GM18498 (cell line): ENCODE measurements at regions not wholly inside any gene's neighbourhood (a gene's known extent, or its start where the extent isn't known, plus 50 kb on each side); places are given as distances from the start of the nearest gene placed in this dataset.
"Not testable (repeated sequence)": the region's sequence is repeated elsewhere in the genome, so short reads cannot be mapped to it uniquely, and the experiment has no call there.

Source experiments
- ATAC-seq: cut with Tn5 transposase; IDR thresholded peaks from one replicate; pipeline ENCODE4 v1.9.1; 2021; ENCODE audit warnings: mild to moderate bottlenecking, moderate library complexity; ENCODE audit not compliant: unreplicated experiment

- ATAC-seq = no peak
These were observed 378.5 kb upstream of the SEMA3C start for GRCh38 chr7:81297317-81297716.

- no peak for ATAC-seq
These were observed 377.9 kb upstream of the SEMA3C start for GRCh38 chr7:81296726-81297125.

GRCh38 chr7:81294897-81295515 lies 376.2 kb upstream of the SEMA3C start:
- ATAC-seq = no peak

GRCh38 chr7:81293806-81294205 lies 375.0 kb upstream of the SEMA3C start:
- ATAC-seq = no peak

- ATAC-seq = not testable (repeated sequence)
These were observed 367.9 kb upstream of the SEMA3C start for GRCh38 chr7:81286754-81287153.

GRCh38 chr7:81285142-81285871 lies 366.5 kb upstream of the SEMA3C start:
- no peak for ATAC-seq

GRCh38 chr7:81284576-81284975 lies 365.7 kb upstream of the SEMA3C start:
- ATAC-seq = no peak

GRCh38 chr7:81280531-81280930 lies 361.7 kb upstream of the SEMA3C start:
- ATAC-seq = no peak

GRCh38 chr7:81277691-81278090 lies 358.8 kb upstream of the SEMA3C start:
- ATAC-seq = no peak

- no peak for ATAC-seq
These were observed 354.9 kb upstream of the SEMA3C start for GRCh38 chr7:81273601-81274397.

- ATAC-seq = no peak
These were observed 353.3 kb upstream of the SEMA3C start for GRCh38 chr7:81272176-81272575.

- ATAC-seq = no peak
These were observed 349.7 kb upstream of the SEMA3C start for GRCh38 chr7:81268551-81268950.

- ATAC-seq = no peak
These were observed 348.7 kb upstream of the SEMA3C start for GRCh38 chr7:81267508-81267907.

- ATAC-seq = no peak
These were observed 345.3 kb upstream of the SEMA3C start for GRCh38 chr7:81264116-81264515.

- no peak for ATAC-seq
These were observed 341.3 kb upstream of the SEMA3C start for GRCh38 chr7:81260152-81260551.

GRCh38 chr7:81256991-81257390 lies 338.1 kb upstream of the SEMA3C start:
- ATAC-seq = no peak

GRCh38 chr7:81248420-81248819 lies 329.6 kb upstream of the SEMA3C start:
- ATAC-seq = no peak

- ATAC-seq = not testable (repeated sequence)
These were observed 328.5 kb upstream of the SEMA3C start for GRCh38 chr7:81247364-81247763.

GRCh38 chr7:81245353-81245752 lies 326.5 kb upstream of the SEMA3C start:
- no peak for ATAC-seq

- ATAC-seq = no peak
These were observed 325.4 kb upstream of the SEMA3C start for GRCh38 chr7:81244224-81244623.

GRCh38 chr7:81236560-81236959 lies 317.7 kb upstream of the SEMA3C start:
- ATAC-seq = no peak

- no peak for ATAC-seq
These were observed 317.1 kb upstream of the SEMA3C start for GRCh38 chr7:81235997-81236396.
